ENCODE measurements at regions not wholly inside any gene's neighbourhood (a gene's known extent, or its start where the extent isn't known, plus 50 kb on each side); places are given as distances from the start of the nearest gene placed in this dataset.

GRCh38 chr3:165459111-165459510 is 262.9 kb upstream of the SLITRK3 start:
- no peak overlapping the region for H3K4me3 ChIP-seq (ENCODE audit: low read length)
- no peak overlapping the region for H3K4me2 ChIP-seq (ENCODE audit: low read depth, low read length)
- H3K9me2 ChIP-seq (replicated peaks; ENCODE audit: insufficient read depth, low read length): no peaks in the 10 kb centered on the region
- H3F3A ChIP-seq (ENCODE audit: insufficient read depth, low read length): no peaks in the 10 kb centered on the region
- H3K4me1 ChIP-seq (ENCODE audit: low read length): no peaks in the 10 kb centered on the region
- H3K27ac ChIP-seq (ENCODE audit: low read length): no peak overlapping the region
- no peak for DNase-seq
- no peaks in the 10 kb centered on the region for H3K27me3 ChIP-seq (replicated peaks; ENCODE audit: insufficient read depth, low read length)
- no peaks in the 10 kb centered on the region for H3K36me3 ChIP-seq (replicated peaks; ENCODE audit: insufficient read depth, low read length)
- H3K9me3 ChIP-seq (replicated peaks; ENCODE audit: insufficient read depth, low read length): no peaks in the 10 kb centered on the region
- H3K79me2 ChIP-seq (ENCODE audit: low read length): no peaks in the 10 kb centered on the region
- no peak overlapping the region for H2AFZ ChIP-seq (ENCODE audit: low read length)
- TF ChIP-seq CTCF (IDR thresholded peaks at IDR 0.05; ENCODE audit: low read length): no peak
- no peak for TF ChIP-seq EZH2 (optimal IDR thresholded peaks at IDR 0.05; ENCODE audit: low read depth, low read length)
- no peak for TF ChIP-seq EZH2phosphoT487 (IDR thresholded peaks at IDR 0.05; ENCODE audit: low read length)
- no peaks in the 10 kb centered on the region for H4K20me1 ChIP-seq (ENCODE audit: insufficient read depth, low read length)
- H3K9ac ChIP-seq (ENCODE audit: low read length): no peak overlapping the region

GRCh38 chr3:165457096-165457495 is 260.9 kb upstream of the SLITRK3 start:
- Histone ChIP-seq H3F3A (ENCODE audit: insufficient read depth, low read length) (no peaks in the 10 kb centered on the region), H3K27me3 (replicated peaks; ENCODE audit: insufficient read depth, low read length) (no peaks in the 10 kb centered on the region), H3K4me2 (ENCODE audit: low read depth, low read length) (no peak overlapping the region), H3K79me2 (ENCODE audit: low read length) (no peaks in the 10 kb centered on the region), H3K9me3 (replicated peaks; ENCODE audit: insufficient read depth, low read length) (no peaks in the 10 kb centered on the region), H3K27ac (ENCODE audit: low read length) (no peak overlapping the region), H2AFZ (ENCODE audit: low read length) (no peak overlapping the region), H3K9ac (ENCODE audit: low read length) (no peak overlapping the region), H3K4me3 (ENCODE audit: low read length) (no peak overlapping the region), H3K9me2 (replicated peaks; ENCODE audit: insufficient read depth, low read length) (no peaks in the 10 kb centered on the region), H3K4me1 (ENCODE audit: low read length) (no peaks in the 10 kb centered on the region), H4K20me1 (ENCODE audit: insufficient read depth, low read length) (no peaks in the 10 kb centered on the region), H3K36me3 (replicated peaks; ENCODE audit: insufficient read depth, low read length) (no peaks in the 10 kb centered on the region)
- DNase-seq: no peak
- TF ChIP-seq CTCF (IDR thresholded peaks at IDR 0.05; ENCODE audit: low read length) (no peak), EZH2 (optimal IDR thresholded peaks at IDR 0.05; ENCODE audit: low read depth, low read length) (no peak), EZH2phosphoT487 (IDR thresholded peaks at IDR 0.05; ENCODE audit: low read length) (no peak)

GRCh38 chr3:165455793-165456192 is 259.6 kb upstream of the SLITRK3 start:
- Histone ChIP-seq H3K79me2 (ENCODE audit: low read length) (no peaks in the 10 kb centered on the region), H3K9me2 (replicated peaks; ENCODE audit: insufficient read depth, low read length) (no peaks in the 10 kb centered on the region), H3K9ac (ENCODE audit: low read length) (no peak overlapping the region), H3K4me2 (ENCODE audit: low read depth, low read length) (no peak overlapping the region), H3K27ac (ENCODE audit: low read length) (no peak overlapping the region), H4K20me1 (ENCODE audit: insufficient read depth, low read length) (no peaks in the 10 kb centered on the region), H2AFZ (ENCODE audit: low read length) (no peak overlapping the region), H3K4me3 (ENCODE audit: low read length) (no peak overlapping the region), H3K9me3 (replicated peaks; ENCODE audit: insufficient read depth, low read length) (no peaks in the 10 kb centered on the region), H3K4me1 (ENCODE audit: low read length) (no peaks in the 10 kb centered on the region), H3K36me3 (replicated peaks; ENCODE audit: insufficient read depth, low read length) (no peaks in the 10 kb centered on the region), H3F3A (ENCODE audit: insufficient read depth, low read length) (no peaks in the 10 kb centered on the region), H3K27me3 (replicated peaks; ENCODE audit: insufficient read depth, low read length) (no peaks in the 10 kb centered on the region)
- no peak for DNase-seq
- TF ChIP-seq CTCF (IDR thresholded peaks at IDR 0.05; ENCODE audit: low read length): no peak
- TF ChIP-seq EZH2phosphoT487 (IDR thresholded peaks at IDR 0.05; ENCODE audit: low read length): no peak
- TF ChIP-seq EZH2 (optimal IDR thresholded peaks at IDR 0.05; ENCODE audit: low read depth, low read length): no peak

Data from MM.1S (cell line).